ENCODE measurements at regions not wholly inside any gene's neighbourhood (a gene's known extent, or its start where the extent isn't known, plus 50 kb on each side); places are given as distances from the start of the nearest gene placed in this dataset.

DNA sequence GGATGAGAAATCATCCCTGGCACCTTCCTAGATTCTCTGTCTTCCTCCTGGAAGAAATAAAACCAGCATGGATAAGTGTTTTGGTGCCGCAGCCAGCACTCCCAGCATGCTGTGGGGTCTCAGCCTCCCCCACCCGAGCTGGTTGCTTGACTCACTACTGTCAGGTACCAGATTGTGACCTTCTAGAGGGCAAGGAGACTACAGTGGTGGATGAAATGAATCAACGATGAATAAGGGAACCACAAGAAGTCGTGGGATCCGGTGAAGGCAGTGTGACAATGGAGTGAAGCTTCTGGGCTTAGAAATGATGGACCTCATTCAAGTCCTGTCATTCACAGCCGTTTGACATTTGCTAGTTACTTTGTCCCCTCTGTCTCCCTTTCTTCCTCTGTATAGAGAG, 50.2 kb upstream of the SLCO3A1 start:
- no peak for TF ChIP-seq POLR2A (IDR thresholded peaks at IDR 0.05)
- TF ChIP-seq, protein P1, sequence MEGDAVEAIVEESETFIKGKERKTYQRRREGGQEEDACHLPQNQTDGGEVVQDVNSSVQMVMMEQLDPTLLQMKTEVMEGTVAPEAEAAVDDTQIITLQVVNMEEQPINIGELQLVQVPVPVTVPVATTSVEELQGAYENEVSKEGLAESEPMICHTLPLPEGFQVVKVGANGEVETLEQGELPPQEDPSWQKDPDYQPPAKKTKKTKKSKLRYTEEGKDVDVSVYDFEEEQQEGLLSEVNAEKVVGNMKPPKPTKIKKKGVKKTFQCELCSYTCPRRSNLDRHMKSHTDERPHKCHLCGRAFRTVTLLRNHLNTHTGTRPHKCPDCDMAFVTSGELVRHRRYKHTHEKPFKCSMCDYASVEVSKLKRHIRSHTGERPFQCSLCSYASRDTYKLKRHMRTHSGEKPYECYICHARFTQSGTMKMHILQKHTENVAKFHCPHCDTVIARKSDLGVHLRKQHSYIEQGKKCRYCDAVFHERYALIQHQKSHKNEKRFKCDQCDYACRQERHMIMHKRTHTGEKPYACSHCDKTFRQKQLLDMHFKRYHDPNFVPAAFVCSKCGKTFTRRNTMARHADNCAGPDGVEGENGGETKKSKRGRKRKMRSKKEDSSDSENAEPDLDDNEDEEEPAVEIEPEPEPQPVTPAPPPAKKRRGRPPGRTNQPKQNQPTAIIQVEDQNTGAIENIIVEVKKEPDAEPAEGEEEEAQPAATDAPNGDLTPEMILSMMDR (IDR thresholded peaks at IDR 0.05) = no peak
